ENCODE measurements at regions not wholly inside any gene's neighbourhood (a gene's known extent, or its start where the extent isn't known, plus 50 kb on each side); places are given as distances from the start of the nearest gene placed in this dataset.

DNA sequence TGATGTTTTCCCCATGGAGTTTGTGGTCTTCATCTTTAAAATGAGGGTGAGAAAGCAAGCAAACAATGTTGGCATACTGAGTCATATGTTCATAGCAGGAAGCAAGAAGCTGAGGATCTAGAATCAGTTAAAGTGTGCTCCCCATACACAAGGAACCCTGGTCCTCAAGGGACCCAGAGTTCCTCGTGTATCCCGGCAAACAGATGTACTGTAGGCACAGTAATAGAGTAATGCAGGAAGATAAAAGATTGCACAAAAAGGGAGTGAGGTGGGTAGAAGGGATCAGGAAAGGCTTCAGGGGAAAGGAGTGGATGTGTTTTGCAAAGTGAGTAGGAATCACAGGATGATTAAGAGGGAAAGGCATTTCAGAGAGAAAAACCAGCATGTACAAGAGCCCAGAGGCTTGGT, 412.3 kb upstream of the CDH11 start:
- H3K36me3 ChIP-seq: no peaks in the 10 kb centered on the region
- H3K4me3 ChIP-seq: no peak overlapping the region
- no peak overlapping the region for H3K27ac ChIP-seq
- TF ChIP-seq POLR2A (IDR thresholded peaks at IDR 0.05) (no peak), CTCF (IDR thresholded peaks at IDR 0.05) (no peak)
- no peaks in the 10 kb centered on the region for H3K9me3 ChIP-seq
- H3K4me1 ChIP-seq: no peaks in the 10 kb centered on the region
- no peaks in the 10 kb centered on the region for H3K27me3 ChIP-seq
- no peak for DNase-seq

DNA sequence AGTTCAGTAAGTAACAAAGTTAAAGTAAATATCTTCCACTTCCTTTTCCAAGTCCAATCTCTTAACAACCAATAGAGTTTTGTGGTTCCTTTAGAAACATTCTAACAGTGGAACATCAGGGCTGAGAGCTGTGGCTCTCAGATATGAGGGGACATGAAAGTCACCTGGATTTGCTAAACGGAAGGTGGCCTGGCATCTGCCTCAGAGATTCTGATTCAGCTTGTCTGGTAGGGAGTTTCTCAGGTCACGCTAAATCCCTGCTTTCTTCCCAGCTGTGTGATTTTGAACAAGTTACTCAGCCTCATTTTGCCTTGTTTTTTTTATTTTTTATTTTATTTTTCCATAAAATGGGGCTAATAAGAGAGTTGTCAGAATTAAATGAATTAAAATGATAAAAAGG, 411.0 kb upstream of the CDH11 start:
- H3K27ac ChIP-seq: no peak overlapping the region
- H3K4me1 ChIP-seq: no peaks in the 10 kb centered on the region
- DNase-seq: no peak
- no peaks in the 10 kb centered on the region for H3K9me3 ChIP-seq
- no peaks in the 10 kb centered on the region for H3K27me3 ChIP-seq
- H3K4me3 ChIP-seq: no peak overlapping the region
- no peaks in the 10 kb centered on the region for H3K36me3 ChIP-seq
- no peak for TF ChIP-seq CTCF (IDR thresholded peaks at IDR 0.05)
- no peak for TF ChIP-seq POLR2A (IDR thresholded peaks at IDR 0.05)

DNA sequence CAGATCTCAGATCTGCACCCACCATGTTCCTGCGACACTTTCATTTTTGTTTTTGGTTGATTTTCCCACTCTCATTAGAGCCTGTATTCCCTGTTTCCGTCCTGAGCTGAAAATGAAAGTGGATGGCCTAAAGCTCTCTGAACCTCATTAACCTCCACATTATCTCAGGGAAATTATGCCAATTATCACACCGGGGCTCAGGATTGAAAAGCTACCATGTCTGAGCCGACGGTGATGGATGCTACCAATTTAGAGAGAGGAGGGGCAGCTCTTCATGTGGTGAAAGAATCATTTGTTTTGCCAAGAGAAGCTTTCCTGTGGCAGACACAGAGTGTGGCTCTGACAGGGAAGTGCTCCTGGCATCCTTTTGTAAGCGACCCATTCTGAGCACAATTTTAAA, 410.4 kb upstream of the CDH11 start:
- no peak for DNase-seq
- Histone ChIP-seq H3K27ac (no peak overlapping the region), H3K4me3 (peak overlapping the region in 1 of 4 donors; percentile 10)

GRCh38 chr16:65531475-65531874, 409.6 kb upstream of the CDH11 start:
- Histone ChIP-seq H3K27me3 (no peaks in the 10 kb centered on the region), H3K36me3 (no peaks in the 10 kb centered on the region), H3K4me1 (no peaks in the 10 kb centered on the region), H3K4me3 (no peak overlapping the region), H3K27ac (no peak overlapping the region), H3K9me3 (no peaks in the 10 kb centered on the region)
- TF ChIP-seq CTCF (IDR thresholded peaks at IDR 0.05): no peak
- no peak for TF ChIP-seq POLR2A (IDR thresholded peaks at IDR 0.05)
- no peak for DNase-seq

More for the DNA sequence above, 410.4 kb upstream of the CDH11 start:
- TF ChIP-seq CTCF (IDR thresholded peaks at IDR 0.05) (no peak), POLR2A (IDR thresholded peaks at IDR 0.05) (no peak)
- Histone ChIP-seq H3K36me3 (no peaks in the 10 kb centered on the region), H3K4me1 (no peaks in the 10 kb centered on the region), H3K9me3 (no peaks in the 10 kb centered on the region), H3K27me3 (no peaks in the 10 kb centered on the region)

DNA sequence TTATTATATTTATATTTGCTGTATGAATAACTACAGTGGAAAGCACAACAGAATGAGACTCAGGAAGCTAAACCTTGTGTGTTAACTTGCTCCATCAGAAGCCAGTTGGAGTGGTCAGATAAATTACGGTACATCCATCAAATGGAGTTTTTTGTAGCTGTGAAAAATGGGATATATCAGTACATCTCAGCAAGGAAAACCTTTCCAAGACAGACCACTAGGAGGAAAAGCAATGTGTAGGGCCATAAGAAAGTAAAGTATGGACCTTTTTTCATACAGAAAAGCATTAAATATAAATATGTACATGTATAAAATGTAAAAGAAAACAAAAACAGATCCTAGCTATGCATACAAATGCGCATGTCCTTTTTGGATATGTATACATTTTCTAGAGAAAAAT, 403.8 kb upstream of the CDH11 start:
- Histone ChIP-seq H3K27me3 (no peaks in the 10 kb centered on the region), H3K4me1 (no peaks in the 10 kb centered on the region), H3K36me3 (no peaks in the 10 kb centered on the region), H3K9me3 (no peaks in the 10 kb centered on the region), H3K27ac (no peak overlapping the region), H3K4me3 (no peak overlapping the region)
- no peak for DNase-seq
- TF ChIP-seq CTCF (IDR thresholded peaks at IDR 0.05) (no peak), POLR2A (IDR thresholded peaks at IDR 0.05) (no peak)

DNA sequence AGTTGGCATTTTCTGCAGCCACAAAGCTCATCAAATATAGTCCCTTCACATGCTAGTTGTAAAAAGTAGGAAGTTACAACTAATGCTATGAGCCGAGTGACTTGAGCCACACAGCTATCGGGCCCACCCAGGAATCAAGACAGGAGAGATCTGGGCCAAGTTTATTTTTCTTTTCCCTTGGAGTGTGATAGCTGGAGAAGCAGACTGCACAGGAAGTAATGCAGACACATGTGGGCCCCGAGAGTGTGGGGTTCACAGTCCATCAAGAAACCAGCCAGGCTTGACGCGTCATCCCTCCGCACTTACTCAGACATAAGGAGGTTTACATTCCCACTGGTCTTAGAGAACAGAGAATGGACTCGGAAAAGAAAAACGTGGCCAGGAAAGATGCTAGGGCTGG, 403.1 kb upstream of the CDH11 start:
- no peaks in the 10 kb centered on the region for H3K9me3 ChIP-seq
- no peaks in the 10 kb centered on the region for H3K27me3 ChIP-seq
- DNase-seq: peak in 1 of 3 donors; percentile 17
- TF ChIP-seq POLR2A (IDR thresholded peaks at IDR 0.05): no peak
- no peak for TF ChIP-seq CTCF (IDR thresholded peaks at IDR 0.05)
- no peak overlapping the region for H3K27ac ChIP-seq
- H3K4me1 ChIP-seq: no peaks in the 10 kb centered on the region
- no peak overlapping the region for H3K4me3 ChIP-seq
- no peaks in the 10 kb centered on the region for H3K36me3 ChIP-seq

Data from Peyer's patch (tissue), 4 donors.